Epithelial cell of prostate (primary cell): ENCODE measurements at regions not wholly inside any gene's neighbourhood (a gene's known extent, or its start where the extent isn't known, plus 50 kb on each side); places are given as distances from the start of the nearest gene placed in this dataset.

Experiments
- DNase-seq: peaks from one replicate; pipeline ENCODE4 v3.0.0-alpha.2; 2011; ENCODE audit warnings: low read depth, low spot score
- H3K27ac ChIP-seq: fragments of 450-650 bp; 2 replicates; pipeline ENCODE4 v1.5.1; 2017; ENCODE audit warnings: mild to moderate bottlenecking

DNA sequence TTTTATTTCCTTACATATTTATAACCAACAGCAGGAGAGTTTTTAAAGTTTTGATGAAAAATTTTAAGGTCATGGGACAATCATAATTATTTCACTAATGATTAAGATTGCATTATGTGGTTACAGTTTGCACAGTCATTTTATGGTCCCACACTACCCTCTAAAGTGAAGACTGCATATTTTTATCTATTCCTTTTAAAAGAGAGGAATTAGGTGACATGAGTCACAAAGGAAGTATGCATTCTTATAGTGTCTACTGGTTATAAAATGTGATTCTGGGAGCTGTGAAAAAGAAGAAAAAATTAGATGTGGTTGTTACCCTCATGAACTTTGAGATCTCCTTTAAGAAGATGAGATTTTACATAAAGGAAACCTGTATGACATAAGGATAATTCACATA, 87.9 kb upstream of the GRIA1 start:
- no peak overlapping the region for H3K27ac ChIP-seq
- no peak for DNase-seq

DNA sequence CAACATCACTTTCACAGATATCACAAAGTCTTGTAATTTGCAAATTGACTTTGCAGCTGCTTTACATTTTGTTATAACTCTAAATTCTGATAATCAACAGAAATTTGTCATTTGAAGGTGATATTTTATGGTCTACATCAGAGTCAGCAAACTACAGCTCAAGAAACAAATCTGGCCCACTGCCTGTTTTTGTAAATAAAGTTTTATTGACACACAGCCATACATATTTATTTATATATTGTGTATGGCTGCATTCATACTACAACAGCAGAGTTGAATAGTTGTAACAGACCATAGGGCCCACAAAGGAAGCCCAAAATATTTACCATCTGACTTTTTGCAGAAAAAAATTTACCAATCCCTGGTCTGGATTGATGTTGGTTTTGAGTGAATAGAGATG, 87.0 kb upstream of the GRIA1 start:
- no peak overlapping the region for H3K27ac ChIP-seq

GRCh38 chr5:153404747-153405146, 85.7 kb upstream of the GRIA1 start:
- H3K27ac ChIP-seq, result no peak overlapping the region

More for the DNA sequence above, 87.0 kb upstream of the GRIA1 start:
- DNase-seq, result no peak

DNA sequence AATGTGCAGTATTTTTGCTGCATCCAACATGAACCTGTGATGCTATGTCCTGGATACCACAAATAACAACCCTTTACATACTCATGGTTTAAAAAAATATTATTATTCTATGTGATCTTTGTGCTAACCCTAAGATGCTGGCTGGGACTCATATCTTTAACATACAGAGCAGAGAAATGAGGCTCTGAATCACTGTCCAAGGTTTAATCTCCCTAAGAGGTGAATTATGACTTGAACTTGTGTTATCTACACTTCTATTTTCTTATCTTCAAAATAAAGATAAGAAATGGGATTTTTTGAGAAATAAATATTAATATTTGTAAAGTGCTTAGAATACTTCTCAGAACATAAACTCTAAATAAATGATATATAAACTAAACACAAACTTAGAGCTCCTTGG, 68.8 kb upstream of the GRIA1 start:
- H3K27ac ChIP-seq, result no peak overlapping the region
- DNase-seq, result no peak

More at GRCh38 chr5:153404747-153405146, 85.7 kb upstream of the GRIA1 start:
- no peak for DNase-seq

- no peak for DNase-seq
- no peak overlapping the region for H3K27ac ChIP-seq
Observed at GRCh38 chr5:153425914-153426313, 64.6 kb upstream of the GRIA1 start.

DNA sequence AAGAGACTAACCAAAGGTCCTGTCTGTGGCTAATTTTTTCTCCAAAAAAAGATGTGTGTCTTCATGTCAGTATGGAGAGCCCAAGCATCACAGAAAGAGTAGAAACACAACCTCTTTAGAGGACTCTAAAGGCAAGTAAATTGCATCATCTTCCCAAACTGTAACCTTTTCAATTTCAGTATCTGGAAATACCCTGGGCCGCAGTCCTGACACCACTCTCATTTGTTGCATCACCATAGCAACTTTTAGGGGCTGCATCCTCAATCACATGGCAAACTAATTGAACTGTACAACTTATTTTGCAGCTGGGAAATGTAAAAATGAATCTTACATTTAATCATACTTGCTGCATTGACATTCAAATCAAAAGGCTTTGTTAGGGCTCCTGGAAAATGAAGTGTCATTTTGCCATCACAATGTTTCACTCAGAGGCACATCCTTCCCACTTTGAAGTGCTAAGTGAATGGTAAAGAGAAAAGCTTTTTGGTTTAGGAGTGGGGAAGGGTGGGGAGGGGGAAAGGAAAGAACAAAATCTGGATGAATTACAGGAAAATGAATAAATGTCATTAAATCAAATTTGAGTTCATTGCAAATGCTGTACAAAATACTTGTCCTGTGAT, 60.6 kb upstream of the GRIA1 start:
- no peak overlapping the region for H3K27ac ChIP-seq
- no peak for DNase-seq

- H3K27ac ChIP-seq, result no peak overlapping the region
- no peak for DNase-seq
Observed at GRCh38 chr5:153432583-153432982, 57.9 kb upstream of the GRIA1 start.

DNA sequence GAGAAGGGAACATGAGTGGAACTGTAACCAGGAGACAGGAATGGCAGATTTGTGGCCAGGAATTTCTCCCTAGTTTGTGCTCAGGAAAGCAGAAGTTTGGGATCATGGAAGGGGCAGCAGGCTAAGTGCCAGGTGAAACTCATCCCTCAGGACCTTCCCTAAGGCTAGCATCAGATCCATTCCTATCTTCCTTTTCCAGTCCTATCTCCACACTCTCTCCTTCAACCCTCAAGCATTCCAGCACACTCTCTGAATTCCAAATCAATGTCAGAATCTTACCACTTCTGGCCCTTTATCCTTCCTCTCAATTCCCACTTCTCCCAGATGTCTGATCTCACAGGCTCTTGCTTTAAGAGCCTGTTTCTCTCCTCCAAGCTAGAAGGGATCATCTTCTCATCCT, 53.2 kb upstream of the GRIA1 start:
- no peak for DNase-seq
- no peak overlapping the region for H3K27ac ChIP-seq

GRCh38 chr5:153439130-153439529, 51.3 kb upstream of the GRIA1 start:
- no peak for DNase-seq

More at GRCh38 chr5:153439130-153439529, 51.3 kb upstream of the GRIA1 start:
- no peak overlapping the region for H3K27ac ChIP-seq
